Upper lobe of right lung (tissue), 1 donor: ENCODE measurements at regions not wholly inside any gene's neighbourhood (a gene's known extent, or its start where the extent isn't known, plus 50 kb on each side); places are given as distances from the start of the nearest gene placed in this dataset.

Experiments used
- ATAC-seq: fragments of 200-7000 bp; cut with Tn5 transposase; one replicate; pipeline ENCODE4 v1.9.1; 2020; ENCODE audit warnings: mild to moderate bottlenecking, moderate library complexity
- DNase-seq: peaks from one replicate; pipeline ENCODE4 v3.0.0-alpha.2; 2020
- H3K27ac ChIP-seq: fragments of 200-600 bp; one replicate; pipeline ENCODE4 v1.8.0; 2022
- H3K27me3 ChIP-seq: fragments of 200-600 bp; one replicate; pipeline ENCODE4 v1.8.0; 2022; ENCODE audit warnings: mild to moderate bottlenecking
- H3K36me3 ChIP-seq: fragments of 200-600 bp; one replicate; pipeline ENCODE4 v1.8.0; 2022
- H3K4me1 ChIP-seq: fragments of 200-600 bp; one replicate; pipeline ENCODE4 v1.8.0; 2022
- H3K4me3 ChIP-seq: fragments of 200-600 bp; one replicate; pipeline ENCODE4 v1.8.0; 2022; ENCODE audit warnings: mild to moderate bottlenecking
- H3K9me3 ChIP-seq: fragments of 200-600 bp; one replicate; pipeline ENCODE4 v1.8.0; 2022
- intact Hi-C: fragments of 100-400 bp; cut with DNase I; formaldehyde crosslinking; loops from one replicate; pipeline ENCODE4 v1.11.0; 2022
- TF ChIP-seq, protein P1 (sequence below): fragments of 200-600 bp; IDR thresholded peaks from one replicate; pipeline ENCODE4 v1.8.0; 2022; ENCODE audit warnings: antibody characterized with exemption
- donor health status: DM: no; HTN: yes; CAD: no; lungs with severe emphysema.

DNA sequence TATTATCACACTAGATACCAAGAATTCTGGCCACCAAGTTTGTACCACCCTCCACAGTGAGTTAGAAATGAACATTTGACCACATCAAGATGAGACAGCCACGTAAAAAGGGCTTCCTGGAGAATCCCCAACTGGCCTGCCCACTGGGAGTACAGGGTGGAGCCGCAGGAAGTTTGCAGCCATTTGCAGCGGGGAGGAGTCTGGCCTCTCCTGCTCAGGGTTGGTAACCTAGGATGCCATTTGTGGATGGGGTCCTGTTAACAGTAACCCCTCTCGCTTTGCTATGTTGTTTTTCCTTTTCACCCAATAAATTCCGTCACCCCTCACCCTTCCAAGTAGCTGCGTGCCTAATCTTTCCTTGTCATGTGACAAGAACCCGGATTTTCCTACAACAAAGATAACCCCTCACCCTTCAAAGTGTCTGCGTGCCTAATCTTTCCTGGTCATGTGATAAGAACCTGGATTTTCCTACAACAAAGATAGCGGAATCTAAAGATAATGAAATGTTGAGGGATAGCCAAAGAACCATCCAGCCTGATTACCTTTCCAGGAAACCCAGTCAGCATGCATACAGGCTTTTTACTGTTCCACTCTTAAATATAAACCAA is 245.4 kb downstream of the NAF1 start:
- H3K36me3 ChIP-seq: no peaks in the 10 kb centered on the region
- no peak overlapping the region for H3K27ac ChIP-seq
- TF ChIP-seq, protein P1, sequence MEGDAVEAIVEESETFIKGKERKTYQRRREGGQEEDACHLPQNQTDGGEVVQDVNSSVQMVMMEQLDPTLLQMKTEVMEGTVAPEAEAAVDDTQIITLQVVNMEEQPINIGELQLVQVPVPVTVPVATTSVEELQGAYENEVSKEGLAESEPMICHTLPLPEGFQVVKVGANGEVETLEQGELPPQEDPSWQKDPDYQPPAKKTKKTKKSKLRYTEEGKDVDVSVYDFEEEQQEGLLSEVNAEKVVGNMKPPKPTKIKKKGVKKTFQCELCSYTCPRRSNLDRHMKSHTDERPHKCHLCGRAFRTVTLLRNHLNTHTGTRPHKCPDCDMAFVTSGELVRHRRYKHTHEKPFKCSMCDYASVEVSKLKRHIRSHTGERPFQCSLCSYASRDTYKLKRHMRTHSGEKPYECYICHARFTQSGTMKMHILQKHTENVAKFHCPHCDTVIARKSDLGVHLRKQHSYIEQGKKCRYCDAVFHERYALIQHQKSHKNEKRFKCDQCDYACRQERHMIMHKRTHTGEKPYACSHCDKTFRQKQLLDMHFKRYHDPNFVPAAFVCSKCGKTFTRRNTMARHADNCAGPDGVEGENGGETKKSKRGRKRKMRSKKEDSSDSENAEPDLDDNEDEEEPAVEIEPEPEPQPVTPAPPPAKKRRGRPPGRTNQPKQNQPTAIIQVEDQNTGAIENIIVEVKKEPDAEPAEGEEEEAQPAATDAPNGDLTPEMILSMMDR: no peak
- no peaks in the 10 kb centered on the region for H3K27me3 ChIP-seq
- intact Hi-C loops: no loop called here
- ATAC-seq: no peak
- H3K9me3 ChIP-seq: no peaks in the 10 kb centered on the region
- H3K4me1 ChIP-seq: no peaks in the 10 kb centered on the region
- H3K4me3 ChIP-seq: no peak overlapping the region
- DNase-seq: no peak

DNA sequence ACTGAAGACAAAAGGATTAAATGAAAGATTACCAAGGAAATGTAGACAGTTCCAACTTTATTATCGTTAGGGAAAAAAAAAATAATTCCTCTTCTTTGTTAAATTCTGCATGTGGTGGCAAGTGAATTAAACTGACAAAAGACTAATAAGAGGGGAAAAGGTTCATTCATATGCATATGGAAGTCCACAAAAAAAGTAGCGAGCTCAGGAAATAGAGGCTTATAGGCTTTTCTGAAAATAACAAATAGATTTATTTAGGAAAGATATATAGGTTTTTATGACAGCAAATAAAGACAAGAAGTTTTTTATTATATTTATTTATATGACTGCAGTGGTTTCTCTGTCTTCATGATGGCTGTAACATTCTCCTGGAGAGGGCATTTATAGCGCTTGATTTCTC is 246.0 kb downstream of the NAF1 start:
- Histone ChIP-seq H3K27ac (no peak overlapping the region), H3K27me3 (no peaks in the 10 kb centered on the region), H3K4me1 (no peaks in the 10 kb centered on the region), H3K9me3 (no peaks in the 10 kb centered on the region), H3K36me3 (no peaks in the 10 kb centered on the region), H3K4me3 (no peak overlapping the region)
- intact Hi-C loops: no loop called here
- no peak for DNase-seq
- TF ChIP-seq, protein P1: no peak
- no peak for ATAC-seq

DNA sequence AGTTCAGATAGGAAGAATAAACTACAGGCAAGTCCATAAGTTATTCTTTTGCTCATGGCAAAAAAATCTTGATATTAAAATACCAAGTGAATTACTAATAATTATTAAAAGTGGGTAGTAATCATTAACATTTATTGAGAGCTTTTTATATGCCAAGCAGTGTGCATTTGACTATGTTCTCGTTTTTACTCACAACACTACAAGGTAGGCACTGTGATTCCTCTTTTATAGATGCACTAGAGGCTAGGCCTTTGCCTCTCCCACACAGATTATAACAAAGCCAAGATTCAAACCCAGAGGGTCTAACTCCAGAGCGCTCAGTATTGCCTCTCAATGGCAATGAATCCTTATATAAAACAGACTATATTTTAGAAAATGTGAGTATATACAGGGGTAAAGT is 254.2 kb downstream of the NAF1 start:
- H3K27me3 ChIP-seq: no peaks in the 10 kb centered on the region
- DNase-seq (no peak), ATAC-seq (no peak)
- H3K36me3 ChIP-seq: no peaks in the 10 kb centered on the region
- H3K27ac ChIP-seq: no peak overlapping the region
- no peak overlapping the region for H3K4me3 ChIP-seq
- no peaks in the 10 kb centered on the region for H3K4me1 ChIP-seq
- TF ChIP-seq, protein P1: no peak
- intact Hi-C loops: no loop called here
- no peaks in the 10 kb centered on the region for H3K9me3 ChIP-seq

DNA sequence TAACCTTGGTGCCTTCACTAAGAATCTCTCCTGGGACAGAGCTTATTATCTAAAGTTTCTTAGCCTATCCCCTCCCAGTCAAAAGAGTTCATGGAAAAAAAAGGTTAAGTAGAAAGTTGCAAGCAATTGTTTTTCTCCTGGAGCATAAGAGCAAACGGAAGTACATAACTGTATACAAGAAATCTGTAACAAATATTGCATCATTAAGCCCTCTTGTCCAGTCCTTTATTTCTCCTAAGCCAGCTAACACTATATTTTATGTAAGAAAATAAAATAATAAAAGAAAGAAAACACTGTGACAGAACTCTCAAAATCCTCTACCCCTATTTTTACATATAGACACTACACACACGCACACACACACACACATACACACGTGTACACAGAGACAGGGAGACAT is 255.3 kb downstream of the NAF1 start:
- TF ChIP-seq, protein P1: no peak
- intact Hi-C loops: no loop called here
- Histone ChIP-seq H3K27ac (no peak overlapping the region), H3K9me3 (no peaks in the 10 kb centered on the region), H3K36me3 (no peaks in the 10 kb centered on the region), H3K4me3 (no peak overlapping the region), H3K27me3 (no peaks in the 10 kb centered on the region), H3K4me1 (no peaks in the 10 kb centered on the region)
- DNase-seq (no peak), ATAC-seq (no peak)

DNA sequence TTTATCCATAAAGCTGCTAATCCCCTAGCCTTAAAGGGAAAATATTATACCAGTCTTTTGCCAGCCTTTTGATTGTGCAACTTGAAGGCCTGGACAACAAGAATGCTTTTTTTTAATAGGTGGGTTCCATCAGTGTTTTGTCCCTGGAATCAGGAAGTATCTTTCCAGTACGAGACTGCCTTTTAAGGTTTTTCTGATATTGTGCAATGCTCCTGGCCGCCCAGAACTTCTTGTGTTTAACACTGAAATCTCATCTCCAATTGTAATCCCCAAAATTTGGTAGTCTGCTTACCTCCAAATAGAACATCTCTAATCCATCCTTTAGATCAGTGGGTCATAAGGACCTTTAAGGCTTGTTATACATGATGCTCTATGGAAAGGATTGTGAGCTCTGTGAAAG is 256.7 kb downstream of the NAF1 start:
- Histone ChIP-seq H3K4me1 (no peaks in the 10 kb centered on the region), H3K27me3 (no peaks in the 10 kb centered on the region), H3K36me3 (no peaks in the 10 kb centered on the region), H3K4me3 (no peak overlapping the region), H3K9me3 (peaks cover 8% of the 10 kb centered on the region), H3K27ac (no peak overlapping the region)
- no peak for DNase-seq
- intact Hi-C loops: no loop called here
- TF ChIP-seq, protein P1: no peak
- no peak for ATAC-seq

DNA sequence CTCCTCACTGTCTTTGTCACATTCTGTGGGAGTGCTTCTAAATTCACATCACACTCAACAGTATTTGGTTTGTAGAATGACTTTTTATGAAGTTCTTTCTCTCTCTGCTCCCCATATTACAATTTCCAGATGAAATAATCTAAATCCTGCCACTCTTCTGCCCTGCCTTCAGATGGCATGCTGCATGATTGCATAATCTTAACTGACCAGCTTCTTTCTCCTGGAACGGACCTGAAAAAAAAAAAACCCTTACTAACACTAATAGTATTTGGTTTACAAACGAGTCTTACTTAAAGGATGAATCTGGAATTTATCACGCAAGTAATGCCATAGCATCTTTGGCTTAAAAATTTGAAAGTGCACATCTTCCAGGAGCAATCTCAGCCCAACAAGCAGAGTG is 272.3 kb downstream of the NAF1 start:
- no peak for ATAC-seq
- H3K27me3 ChIP-seq: no peaks in the 10 kb centered on the region
- no peaks in the 10 kb centered on the region for H3K36me3 ChIP-seq
- H3K4me3 ChIP-seq: no peak overlapping the region
- TF ChIP-seq, protein P1: no peak
- no peak for DNase-seq
- H3K4me1 ChIP-seq: no peaks in the 10 kb centered on the region
- H3K9me3 ChIP-seq: no peaks in the 10 kb centered on the region
- intact Hi-C loops: no loop called here
- H3K27ac ChIP-seq: no peak overlapping the region
